Right lobe of liver (tissue), 4 donors: ENCODE measurements at regions not wholly inside any gene's neighbourhood (a gene's known extent, or its start where the extent isn't known, plus 50 kb on each side); places are given as distances from the start of the nearest gene placed in this dataset.

Experiments
- POLR2A ChIP-seq: fragments of 450-650 bp; IDR thresholded peaks from one replicate; pipeline ENCODE4 v1.6.1; 2017; ENCODE audit warnings: antibody characterized with exemption, mild to moderate bottlenecking
- TF ChIP-seq, protein P1 (sequence below), 4 donors: fragments of 200-600 bp in 3 of 4; fragments of 450-650 bp in 1 of 4; IDR thresholded peaks; one replicate each; pipeline versions ENCODE4 v1.5.1 to v1.8.0; 2016 to 2022; ENCODE audit warnings: antibody characterized with exemption in 4 of 4, mild to moderate bottlenecking in 2 of 4
- donor health status: DM: no; HTN: no; CAD: no.
- donor health status: DM: no; HTN: no; CAD: no.
- donor health status: DM: no; HTN: yes; CAD: no.

GRCh38 chr10:131655101-131655849 lies 245.5 kb upstream of the PPP2R2D start:
- TF ChIP-seq, protein P1, sequence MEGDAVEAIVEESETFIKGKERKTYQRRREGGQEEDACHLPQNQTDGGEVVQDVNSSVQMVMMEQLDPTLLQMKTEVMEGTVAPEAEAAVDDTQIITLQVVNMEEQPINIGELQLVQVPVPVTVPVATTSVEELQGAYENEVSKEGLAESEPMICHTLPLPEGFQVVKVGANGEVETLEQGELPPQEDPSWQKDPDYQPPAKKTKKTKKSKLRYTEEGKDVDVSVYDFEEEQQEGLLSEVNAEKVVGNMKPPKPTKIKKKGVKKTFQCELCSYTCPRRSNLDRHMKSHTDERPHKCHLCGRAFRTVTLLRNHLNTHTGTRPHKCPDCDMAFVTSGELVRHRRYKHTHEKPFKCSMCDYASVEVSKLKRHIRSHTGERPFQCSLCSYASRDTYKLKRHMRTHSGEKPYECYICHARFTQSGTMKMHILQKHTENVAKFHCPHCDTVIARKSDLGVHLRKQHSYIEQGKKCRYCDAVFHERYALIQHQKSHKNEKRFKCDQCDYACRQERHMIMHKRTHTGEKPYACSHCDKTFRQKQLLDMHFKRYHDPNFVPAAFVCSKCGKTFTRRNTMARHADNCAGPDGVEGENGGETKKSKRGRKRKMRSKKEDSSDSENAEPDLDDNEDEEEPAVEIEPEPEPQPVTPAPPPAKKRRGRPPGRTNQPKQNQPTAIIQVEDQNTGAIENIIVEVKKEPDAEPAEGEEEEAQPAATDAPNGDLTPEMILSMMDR (IDR thresholded peaks at IDR 0.05), result no peak
- TF ChIP-seq POLR2A, result no peak
